Upper lobe of left lung (tissue), 4 donors: ENCODE measurements at regions not wholly inside any gene's neighbourhood (a gene's known extent, or its start where the extent isn't known, plus 50 kb on each side); places are given as distances from the start of the nearest gene placed in this dataset.
"Not testable (repeated sequence)": the region's sequence is repeated elsewhere in the genome, so short reads cannot be mapped to it uniquely, and the experiment has no call there.

Experiments used
- POLR2A ChIP-seq, 4 donors: fragments of 450-650 bp; IDR thresholded peaks; one replicate each; pipeline ENCODE4 v1.5.1; 2016 to 2017; ENCODE audit warnings: antibody characterized with exemption in 4 of 4, mild to moderate bottlenecking in 2 of 4
- TF ChIP-seq, protein P1 (sequence below), 6 experiments: fragments of 450-650 bp in 4 of 6; fragments of 200-600 bp in 2 of 6; sonication (generic) in 2 of 6; IDR thresholded peaks; one replicate each; pipeline ENCODE4 v1.5.1; 2016 to 2019; ENCODE audit warnings: antibody characterized with exemption in 6 of 6

DNA sequence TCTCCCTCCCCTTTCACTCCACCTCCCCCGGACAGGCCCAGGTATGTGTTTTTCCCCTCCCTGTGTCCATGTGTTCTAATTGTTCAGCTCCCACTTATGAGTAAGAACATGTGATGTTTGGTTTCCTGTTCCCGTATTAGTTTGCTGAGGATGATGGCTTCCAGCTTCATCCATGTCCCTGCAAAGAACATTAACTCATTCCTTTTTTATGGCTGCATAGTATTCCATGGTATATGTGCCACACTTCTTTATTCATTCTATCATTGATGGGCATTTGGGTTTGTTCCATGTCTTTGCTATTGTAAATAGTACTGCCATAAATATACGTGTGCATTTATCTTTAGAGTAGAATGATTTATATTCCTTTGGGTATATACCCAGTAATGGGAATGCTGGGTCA is 306.0 kb upstream of the RASGEF1B start:
- TF ChIP-seq, protein P1, sequence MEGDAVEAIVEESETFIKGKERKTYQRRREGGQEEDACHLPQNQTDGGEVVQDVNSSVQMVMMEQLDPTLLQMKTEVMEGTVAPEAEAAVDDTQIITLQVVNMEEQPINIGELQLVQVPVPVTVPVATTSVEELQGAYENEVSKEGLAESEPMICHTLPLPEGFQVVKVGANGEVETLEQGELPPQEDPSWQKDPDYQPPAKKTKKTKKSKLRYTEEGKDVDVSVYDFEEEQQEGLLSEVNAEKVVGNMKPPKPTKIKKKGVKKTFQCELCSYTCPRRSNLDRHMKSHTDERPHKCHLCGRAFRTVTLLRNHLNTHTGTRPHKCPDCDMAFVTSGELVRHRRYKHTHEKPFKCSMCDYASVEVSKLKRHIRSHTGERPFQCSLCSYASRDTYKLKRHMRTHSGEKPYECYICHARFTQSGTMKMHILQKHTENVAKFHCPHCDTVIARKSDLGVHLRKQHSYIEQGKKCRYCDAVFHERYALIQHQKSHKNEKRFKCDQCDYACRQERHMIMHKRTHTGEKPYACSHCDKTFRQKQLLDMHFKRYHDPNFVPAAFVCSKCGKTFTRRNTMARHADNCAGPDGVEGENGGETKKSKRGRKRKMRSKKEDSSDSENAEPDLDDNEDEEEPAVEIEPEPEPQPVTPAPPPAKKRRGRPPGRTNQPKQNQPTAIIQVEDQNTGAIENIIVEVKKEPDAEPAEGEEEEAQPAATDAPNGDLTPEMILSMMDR (IDR thresholded peaks at IDR 0.05): not testable (repeated sequence)
- not testable (repeated sequence) for TF ChIP-seq POLR2A (IDR thresholded peaks at IDR 0.05)
